Type B pancreatic cell (in vitro differentiated cells): ENCODE measurements at regions not wholly inside any gene's neighbourhood (a gene's known extent, or its start where the extent isn't known, plus 50 kb on each side); places are given as distances from the start of the nearest gene placed in this dataset.

Experiments
- DNase-seq: peaks from one replicate; pipeline ENCODE4 v3.0.0; 2021; ENCODE audit warnings: mixed read lengths; ENCODE audit not compliant: unreplicated experiment; ENCODE audit errors: extremely low spot score
- H3K27ac Mint-ChIP-seq: 2 replicates; pipeline ENCODE4 v1.8.0; 2021; ENCODE audit warnings: mild to moderate bottlenecking, mixed read lengths
- H3K27me3 Mint-ChIP-seq: 2 replicates; pipeline ENCODE4 v1.8.0; 2021; ENCODE audit warnings: mixed read lengths
- H3K36me3 Mint-ChIP-seq: 2 replicates; pipeline ENCODE4 v1.8.0; 2021; ENCODE audit warnings: mixed read lengths
- H3K4me1 Mint-ChIP-seq: one replicate; pipeline ENCODE4 v1.8.0; 2021; ENCODE audit warnings: mixed read lengths; ENCODE audit not compliant: unreplicated experiment
- H3K4me3 Mint-ChIP-seq: 2 replicates; pipeline ENCODE4 v1.8.0; 2021; ENCODE audit warnings: mild to moderate bottlenecking, mixed read lengths
- H3K9me3 Mint-ChIP-seq: 2 replicates; pipeline ENCODE4 v1.8.0; 2021; ENCODE audit warnings: mixed read lengths
- CTCF ChIP-seq: fragments of 200-600 bp; sonication (generic); conservative IDR thresholded peaks from 2 replicates; pipeline ENCODE4 v1.5.0; 2021; ENCODE audit warnings: antibody characterized with exemption, mild to moderate bottlenecking

- no peak overlapping the region for H3K27ac Mint-ChIP-seq
- H3K4me3 Mint-ChIP-seq = no peak overlapping the region
- no peaks in the 10 kb centered on the region for H3K4me1 Mint-ChIP-seq
- peaks cover 6% of the 10 kb centered on the region for H3K9me3 Mint-ChIP-seq
- TF ChIP-seq CTCF = no peak
- no peak for DNase-seq
- H3K36me3 Mint-ChIP-seq = no peaks in the 10 kb centered on the region
- no peaks in the 10 kb centered on the region for H3K27me3 Mint-ChIP-seq
Observed at GRCh38 chrX:43585922-43586321, 70.2 kb upstream of the MAOA start.

DNA sequence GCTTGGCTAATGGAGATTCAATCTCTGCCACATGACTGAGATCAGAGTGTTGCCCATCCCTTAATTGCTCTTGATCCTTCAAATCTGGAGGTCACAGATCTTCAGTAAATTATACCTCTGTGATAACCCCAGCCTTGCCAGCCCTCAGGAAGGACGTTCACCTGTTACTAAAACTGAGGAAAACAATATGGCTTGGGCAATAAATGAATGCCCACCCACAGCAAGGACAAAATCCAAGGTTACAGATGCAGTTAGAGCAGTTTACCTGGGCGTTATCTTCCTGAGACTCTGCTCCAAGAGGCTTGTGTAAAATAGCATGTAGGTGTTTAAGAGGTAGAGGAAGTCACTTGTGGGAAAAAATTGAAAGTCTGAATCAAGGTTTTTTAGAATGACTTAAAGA is 69.3 kb upstream of the MAOA start:
- H3K27ac Mint-ChIP-seq = no peak overlapping the region
- no peak for TF ChIP-seq CTCF
- H3K4me3 Mint-ChIP-seq = no peak overlapping the region
- peaks cover 6% of the 10 kb centered on the region for H3K9me3 Mint-ChIP-seq
- no peaks in the 10 kb centered on the region for H3K27me3 Mint-ChIP-seq
- no peaks in the 10 kb centered on the region for H3K36me3 Mint-ChIP-seq
- no peak for DNase-seq
- H3K4me1 Mint-ChIP-seq = no peaks in the 10 kb centered on the region

GRCh38 chrX:43589735-43590134 is 66.4 kb upstream of the MAOA start:
- DNase-seq = no peak
- no peaks in the 10 kb centered on the region for H3K36me3 Mint-ChIP-seq
- no peaks in the 10 kb centered on the region for H3K27me3 Mint-ChIP-seq
- H3K27ac Mint-ChIP-seq = peak overlapping the region; percentile 81
- H3K4me3 Mint-ChIP-seq = no peak overlapping the region
- H3K4me1 Mint-ChIP-seq = no peaks in the 10 kb centered on the region
- no peaks in the 10 kb centered on the region for H3K9me3 Mint-ChIP-seq
- TF ChIP-seq CTCF = no peak

GRCh38 chrX:43590150-43590549 is 65.9 kb upstream of the MAOA start:
- no peak for DNase-seq
- no peaks in the 10 kb centered on the region for H3K36me3 Mint-ChIP-seq
- no peaks in the 10 kb centered on the region for H3K9me3 Mint-ChIP-seq
- no peak for TF ChIP-seq CTCF
- H3K27me3 Mint-ChIP-seq = no peaks in the 10 kb centered on the region
- peak overlapping the region; percentile 81 for H3K27ac Mint-ChIP-seq
- H3K4me3 Mint-ChIP-seq = no peak overlapping the region
- no peaks in the 10 kb centered on the region for H3K4me1 Mint-ChIP-seq

DNA sequence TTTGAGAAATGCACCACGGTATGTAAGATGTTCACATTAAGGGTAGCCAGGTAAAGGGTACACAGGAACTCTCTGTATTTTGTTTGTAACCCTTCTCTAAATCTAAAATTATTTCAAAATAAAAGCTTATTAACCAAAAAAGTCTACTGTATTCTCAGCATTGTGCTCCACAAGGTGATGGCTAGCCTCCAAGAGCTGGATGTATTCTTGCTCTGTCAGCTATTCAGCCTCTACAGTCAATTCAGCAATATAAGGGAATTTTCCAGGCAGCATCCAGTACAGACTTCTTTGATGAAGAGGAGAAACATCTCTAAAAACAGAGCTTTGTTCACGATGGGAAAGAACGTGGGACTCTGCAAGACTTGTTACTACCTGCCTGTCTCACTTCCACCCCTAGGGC is 63.5 kb upstream of the MAOA start:
- Mint-ChIP-seq H3K9me3 (no peaks in the 10 kb centered on the region), H3K36me3 (no peaks in the 10 kb centered on the region), H3K27me3 (no peaks in the 10 kb centered on the region), H3K4me1 (no peaks in the 10 kb centered on the region), H3K4me3 (no peak overlapping the region), H3K27ac (no peak overlapping the region)
- no peak for DNase-seq
- no peak for TF ChIP-seq CTCF

- Mint-ChIP-seq H3K9me3 (peaks cover 4% of the 10 kb centered on the region), H3K27ac (no peak overlapping the region), H3K4me1 (no peaks in the 10 kb centered on the region), H3K27me3 (no peaks in the 10 kb centered on the region), H3K4me3 (no peak overlapping the region), H3K36me3 (no peaks in the 10 kb centered on the region)
- DNase-seq = no peak
- no peak for TF ChIP-seq CTCF
Observed at GRCh38 chrX:43595931-43596330, 60.2 kb upstream of the MAOA start.
